Liver (tissue), 7 donors: ENCODE measurements at regions not wholly inside any gene's neighbourhood (a gene's known extent, or its start where the extent isn't known, plus 50 kb on each side); places are given as distances from the start of the nearest gene placed in this dataset.

Source experiments
- DNase-seq: peaks from one replicate; pipeline ENCODE4 v3.0.0-alpha.2; 2017; ENCODE audit warnings: low spot score
- H3K27ac ChIP-seq, 2 donors: one replicate each; pipeline ENCODE4 v1.7.0; 2013; ENCODE audit warnings: inconsistent platforms in 2 of 2, low read length in 2 of 2, control low read depth in 1 of 2, low read depth in 1 of 2, mild to moderate bottlenecking in 1 of 2
- H3K27me3 ChIP-seq, 4 donors: one replicate each; pipeline versions ENCODE4 v1.6.1 to v1.7.0; 2013; ENCODE audit warnings: low read length in 3 of 4, inconsistent platforms in 1 of 4, mild to moderate bottlenecking in 1 of 4, moderate library complexity in 1 of 4; ENCODE audit not compliant: control insufficient read depth in 4 of 4, insufficient read depth in 4 of 4
- H3K36me3 ChIP-seq, 4 donors: one replicate each; pipeline versions ENCODE4 v1.6.1 to v1.7.0; 2013; ENCODE audit warnings: low read length in 3 of 4, mild to moderate bottlenecking in 3 of 4, low read depth in 1 of 4, moderate library complexity in 1 of 4; ENCODE audit not compliant: control insufficient read depth in 4 of 4, insufficient read depth in 3 of 4
- H3K4me1 ChIP-seq, 4 donors: one replicate each; pipeline versions ENCODE4 v1.6.1 to v1.7.0; 2013; ENCODE audit warnings: low read length in 3 of 4, mild to moderate bottlenecking in 3 of 4, moderate library complexity in 1 of 4; ENCODE audit not compliant: control insufficient read depth in 4 of 4, insufficient read depth in 4 of 4
- H3K4me3 ChIP-seq, 3 donors: one replicate each; pipeline versions ENCODE4 v1.6.1 to v1.7.0; 2013; ENCODE audit warnings: low read length in 3 of 3, control low read depth in 1 of 3, low read depth in 1 of 3, mild to moderate bottlenecking in 1 of 3
- H3K9ac ChIP-seq, 2 donors: one replicate each; pipeline ENCODE4 v1.7.0; 2013; ENCODE audit warnings: low read length in 2 of 2, mild to moderate bottlenecking in 2 of 2, moderate library complexity in 2 of 2, control low read depth in 1 of 2, low read depth in 1 of 2
- H3K9me3 ChIP-seq, 4 donors: one replicate each; pipeline versions ENCODE4 v1.6.1 to v1.7.0; 2013; ENCODE audit warnings: low read length in 3 of 4; ENCODE audit not compliant: control insufficient read depth in 4 of 4
- ATF3 ChIP-seq: IDR thresholded peaks from 2 replicates; pipeline ENCODE4 v1.6.1; 2016; ENCODE audit warnings: antibody characterized with exemption
- EGR1 ChIP-seq, 2 donors: IDR thresholded peaks; 2 replicates each; pipeline ENCODE4 v1.6.1; 2016 to 2018; ENCODE audit warnings: antibody characterized with exemption in 2 of 2, low read depth in 2 of 2
- FOXA1 ChIP-seq: IDR thresholded peaks from 2 replicates; pipeline ENCODE4 v1.6.1; 2016; ENCODE audit warnings: antibody characterized with exemption
- FOXA2 ChIP-seq: IDR thresholded peaks from 2 replicates; pipeline ENCODE4 v1.6.1; 2016; ENCODE audit warnings: antibody characterized with exemption
- GABPA ChIP-seq, 2 donors: IDR thresholded peaks in 1 of 2; conservative IDR thresholded peaks in 1 of 2; 2 replicates each; pipeline ENCODE4 v1.6.1; 2016; ENCODE audit warnings: antibody characterized with exemption in 2 of 2, mild to moderate bottlenecking in 1 of 2, moderate library complexity in 1 of 2
- HNF4A ChIP-seq, 2 donors: conservative IDR thresholded peaks; 2 replicates each; pipeline ENCODE4 v1.6.1; 2016; ENCODE audit warnings: antibody characterized with exemption in 2 of 2, mild to moderate bottlenecking in 2 of 2
- JUND ChIP-seq, 2 donors: IDR thresholded peaks; 2 replicates each; pipeline ENCODE4 v1.6.1; 2016; ENCODE audit warnings: antibody characterized with exemption in 2 of 2
- NR2F2 ChIP-seq: IDR thresholded peaks from 2 replicates; pipeline ENCODE4 v1.6.1; 2016; ENCODE audit warnings: antibody characterized with exemption
- REST ChIP-seq: IDR thresholded peaks from 2 replicates; pipeline ENCODE4 v1.6.1; 2016; ENCODE audit warnings: antibody characterized with exemption, mild to moderate bottlenecking
- RXRA ChIP-seq, 2 donors: IDR thresholded peaks; 2 replicates each; pipeline ENCODE4 v1.6.1; 2017 to 2018; ENCODE audit warnings: antibody characterized with exemption in 2 of 2, mild to moderate bottlenecking in 1 of 2
- SP1 ChIP-seq: IDR thresholded peaks from 2 replicates; pipeline ENCODE4 v1.6.1; 2018; ENCODE audit warnings: antibody characterized with exemption, mild to moderate bottlenecking
- TAF1 ChIP-seq: conservative IDR thresholded peaks from 2 replicates; pipeline ENCODE4 v1.6.1; 2016; ENCODE audit warnings: antibody characterized with exemption, mild to moderate bottlenecking
- YY1 ChIP-seq: IDR thresholded peaks from 2 replicates; pipeline ENCODE4 v1.6.1; 2016; ENCODE audit warnings: antibody characterized with exemption, mild to moderate bottlenecking
- ZBTB33 ChIP-seq: IDR thresholded peaks from 2 replicates; pipeline ENCODE4 v1.6.1; 2016; ENCODE audit warnings: antibody characterized with exemption
- TF ChIP-seq, protein P1 (sequence below): fragments of 150-350 bp; IDR thresholded peaks from 2 replicates; pipeline ENCODE4 v1.5.1; 2017; ENCODE audit warnings: improper control_type of control experiment, low read depth, low read length; ENCODE audit not compliant: missing input control
- TF ChIP-seq, protein P2 (sequence below): IDR thresholded peaks from 2 replicates; pipeline ENCODE4 v1.6.1; 2016; ENCODE audit warnings: antibody characterized with exemption
- donor health status: healthy.
- donor health status: healthy.
- donor health status: healthy.
- donor health status: healthy.

- no peak for TF ChIP-seq ATF3
Observed at GRCh38 chr4:143099693-143100092, 85.0 kb upstream of the USP38 start (continued).

GRCh38 chr4:143109376-143109775 lies 75.3 kb upstream of the USP38 start:
- H3K9ac ChIP-seq = no peak overlapping the region
- no peak overlapping the region for H3K27ac ChIP-seq
- no peak for TF ChIP-seq FOXA1
- TF ChIP-seq ATF3 = no peak
- no peak for TF ChIP-seq ZBTB33
- TF ChIP-seq YY1 = no peak
- TF ChIP-seq NR2F2 = no peak
- TF ChIP-seq, protein P1, sequence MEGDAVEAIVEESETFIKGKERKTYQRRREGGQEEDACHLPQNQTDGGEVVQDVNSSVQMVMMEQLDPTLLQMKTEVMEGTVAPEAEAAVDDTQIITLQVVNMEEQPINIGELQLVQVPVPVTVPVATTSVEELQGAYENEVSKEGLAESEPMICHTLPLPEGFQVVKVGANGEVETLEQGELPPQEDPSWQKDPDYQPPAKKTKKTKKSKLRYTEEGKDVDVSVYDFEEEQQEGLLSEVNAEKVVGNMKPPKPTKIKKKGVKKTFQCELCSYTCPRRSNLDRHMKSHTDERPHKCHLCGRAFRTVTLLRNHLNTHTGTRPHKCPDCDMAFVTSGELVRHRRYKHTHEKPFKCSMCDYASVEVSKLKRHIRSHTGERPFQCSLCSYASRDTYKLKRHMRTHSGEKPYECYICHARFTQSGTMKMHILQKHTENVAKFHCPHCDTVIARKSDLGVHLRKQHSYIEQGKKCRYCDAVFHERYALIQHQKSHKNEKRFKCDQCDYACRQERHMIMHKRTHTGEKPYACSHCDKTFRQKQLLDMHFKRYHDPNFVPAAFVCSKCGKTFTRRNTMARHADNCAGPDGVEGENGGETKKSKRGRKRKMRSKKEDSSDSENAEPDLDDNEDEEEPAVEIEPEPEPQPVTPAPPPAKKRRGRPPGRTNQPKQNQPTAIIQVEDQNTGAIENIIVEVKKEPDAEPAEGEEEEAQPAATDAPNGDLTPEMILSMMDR = no peak
- TF ChIP-seq GABPA (IDR thresholded peaks at IDR 0.05 in 1 of 2, conservative IDR thresholded peaks at IDR 0.05 in 1 of 2) = no peak
- no peak for TF ChIP-seq RXRA (IDR thresholded peaks at IDR 0.05)
- no peak for TF ChIP-seq SP1
- TF ChIP-seq HNF4A (conservative IDR thresholded peaks at IDR 0.05) = no peak
- TF ChIP-seq JUND (IDR thresholded peaks at IDR 0.05) = no peak
- no peak for TF ChIP-seq REST
- TF ChIP-seq, protein P2, sequence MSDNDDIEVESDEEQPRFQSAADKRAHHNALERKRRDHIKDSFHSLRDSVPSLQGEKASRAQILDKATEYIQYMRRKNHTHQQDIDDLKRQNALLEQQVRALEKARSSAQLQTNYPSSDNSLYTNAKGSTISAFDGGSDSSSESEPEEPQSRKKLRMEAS = no peak
- no peak for TF ChIP-seq EGR1 (IDR thresholded peaks at IDR 0.05; ENCODE audit: low read depth in 2 of 2)
- no peak for TF ChIP-seq FOXA2
- TF ChIP-seq TAF1 = no peak
- H3K36me3 ChIP-seq = no peaks in the 10 kb centered on the region
- no peaks in the 10 kb centered on the region for H3K9me3 ChIP-seq
- DNase-seq = no peak
- H3K4me3 ChIP-seq = no peak overlapping the region
- no peaks in the 10 kb centered on the region for H3K4me1 ChIP-seq
- no peaks in the 10 kb centered on the region for H3K27me3 ChIP-seq
